Adipocyte (in vitro differentiated cells): ENCODE measurements at regions not wholly inside any gene's neighbourhood (a gene's known extent, or its start where the extent isn't known, plus 50 kb on each side); places are given as distances from the start of the nearest gene placed in this dataset.

ENCODE experiments used
- DNase-seq: peaks from one replicate; pipeline ENCODE4 v3.0.0-alpha.2; 2015; ENCODE audit warnings: low read depth
- H3K27me3 ChIP-seq: replicated peaks from 2 replicates; pipeline ENCODE4 v1.7.0; 2013; ENCODE audit warnings: mild to moderate bottlenecking, low read length, moderate library complexity; ENCODE audit not compliant: control insufficient read depth, insufficient read depth
- H3K36me3 ChIP-seq: 2 replicates; pipeline ENCODE4 v1.7.0; 2013; ENCODE audit warnings: low read length, mild to moderate bottlenecking, moderate library complexity; ENCODE audit not compliant: control insufficient read depth, insufficient read depth, severe bottlenecking
- H3K4me1 ChIP-seq: 2 replicates; pipeline ENCODE4 v1.7.0; 2013; ENCODE audit warnings: mild to moderate bottlenecking, low read length, moderate library complexity; ENCODE audit not compliant: control insufficient read depth, insufficient read depth
- H3K4me3 ChIP-seq: 2 replicates; pipeline ENCODE4 v1.7.0; 2013; ENCODE audit warnings: mild to moderate bottlenecking, low read length, moderate library complexity
- H3K9ac ChIP-seq: 2 replicates; pipeline ENCODE4 v1.7.0; 2013; ENCODE audit warnings: mild to moderate bottlenecking, low read length, moderate library complexity
- H3K9me3 ChIP-seq: 2 replicates; pipeline ENCODE4 v1.7.0; 2013; ENCODE audit warnings: mild to moderate bottlenecking, low read length, moderate library complexity; ENCODE audit not compliant: control insufficient read depth

DNA sequence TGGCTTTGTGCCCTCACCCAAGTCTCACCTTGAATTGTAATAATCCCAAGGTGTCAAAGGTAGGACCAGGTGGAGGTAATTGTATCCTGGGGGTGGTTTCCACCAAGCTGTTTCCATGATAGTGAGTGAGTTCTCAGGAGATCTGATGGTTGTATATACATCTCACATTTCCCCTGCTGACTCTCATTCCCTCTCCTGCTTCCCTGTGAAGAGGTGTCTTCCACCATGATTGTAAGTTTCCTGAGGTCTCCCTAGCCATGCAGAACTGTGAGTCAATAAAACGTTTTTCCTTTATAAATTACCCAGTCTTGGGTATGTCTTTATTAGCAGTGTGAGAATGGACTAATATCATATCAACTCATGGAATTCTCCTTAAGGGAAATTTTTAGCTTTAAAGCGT, 302.6 kb downstream of the LIG4 start:
- no peaks in the 10 kb centered on the region for H3K4me1 ChIP-seq
- no peaks in the 10 kb centered on the region for H3K27me3 ChIP-seq
- DNase-seq: no peak
- H3K9ac ChIP-seq: no peak overlapping the region
- no peak overlapping the region for H3K4me3 ChIP-seq
- H3K9me3 ChIP-seq: no peaks in the 10 kb centered on the region
- no peaks in the 10 kb centered on the region for H3K36me3 ChIP-seq

- no peaks in the 10 kb centered on the region for H3K36me3 ChIP-seq
- H3K27me3 ChIP-seq: no peaks in the 10 kb centered on the region
- DNase-seq: no peak
- no peak overlapping the region for H3K9ac ChIP-seq
- no peaks in the 10 kb centered on the region for H3K4me1 ChIP-seq
- no peaks in the 10 kb centered on the region for H3K9me3 ChIP-seq
- no peak overlapping the region for H3K4me3 ChIP-seq
These were observed 308.1 kb downstream of the LIG4 start for GRCh38 chr13:107907065-107907805.

DNA sequence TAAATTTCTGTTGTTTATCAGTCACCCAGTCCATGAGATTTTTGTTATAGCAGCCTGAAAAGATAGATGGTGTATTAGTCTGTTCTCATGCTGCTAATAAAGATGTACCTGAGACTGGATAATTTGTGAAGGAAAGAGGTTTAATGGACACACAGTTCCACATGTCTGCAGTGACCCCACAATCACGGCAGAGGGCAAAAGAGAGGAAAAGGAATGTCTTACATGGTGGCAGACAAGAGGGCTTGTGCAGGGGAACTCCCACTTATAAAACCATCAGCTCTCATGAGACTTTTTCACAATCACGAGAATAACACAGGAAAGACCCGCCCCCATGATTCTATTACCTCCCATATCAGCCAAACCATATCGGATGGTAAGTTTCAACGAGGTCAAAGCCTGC, 309.2 kb downstream of the LIG4 start:
- Histone ChIP-seq H3K27me3 (no peaks in the 10 kb centered on the region), H3K36me3 (no peaks in the 10 kb centered on the region), H3K4me3 (no peak overlapping the region), H3K9ac (no peak overlapping the region), H3K9me3 (no peaks in the 10 kb centered on the region), H3K4me1 (no peaks in the 10 kb centered on the region)
- DNase-seq: no peak

DNA sequence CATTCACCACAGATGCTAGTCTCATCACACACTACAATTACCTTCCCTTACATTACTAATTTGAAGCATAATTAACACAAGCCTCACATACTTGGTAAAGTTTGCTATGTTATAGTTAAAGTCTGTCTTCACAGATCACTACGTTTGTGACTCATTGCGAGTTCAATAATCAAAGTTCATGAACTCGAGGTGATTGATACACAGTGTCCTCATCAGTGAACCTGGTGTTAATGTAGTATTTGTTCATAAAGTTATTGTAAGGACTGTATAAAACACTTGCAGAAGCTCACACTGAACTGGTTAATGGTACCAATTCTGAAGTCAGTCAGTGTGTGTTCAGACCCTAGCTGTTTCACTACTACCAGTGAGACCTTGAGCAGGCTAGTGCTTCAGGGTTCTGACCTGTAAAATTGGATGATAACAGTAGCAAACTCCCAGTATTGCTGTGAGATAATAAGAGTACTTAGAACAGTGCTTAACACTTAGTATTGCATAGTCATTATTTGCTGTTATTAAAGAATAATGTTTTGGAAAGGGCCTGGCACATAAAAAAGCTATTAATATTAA, 313.3 kb downstream of the LIG4 start:
- no peaks in the 10 kb centered on the region for H3K4me1 ChIP-seq
- H3K9ac ChIP-seq: no peak overlapping the region
- H3K9me3 ChIP-seq: no peaks in the 10 kb centered on the region
- no peaks in the 10 kb centered on the region for H3K27me3 ChIP-seq
- no peaks in the 10 kb centered on the region for H3K36me3 ChIP-seq
- no peak overlapping the region for H3K4me3 ChIP-seq
- no peak for DNase-seq

- Histone ChIP-seq H3K36me3 (no peaks in the 10 kb centered on the region), H3K4me1 (no peaks in the 10 kb centered on the region), H3K27me3 (no peaks in the 10 kb centered on the region), H3K9ac (no peak overlapping the region), H3K4me3 (no peak overlapping the region), H3K9me3 (no peaks in the 10 kb centered on the region)
- no peak for DNase-seq
These were observed 314.1 kb downstream of the LIG4 start for GRCh38 chr13:107901230-107901629.

GRCh38 chr13:107900775-107901174, 314.6 kb downstream of the LIG4 start:
- Histone ChIP-seq H3K4me1 (no peaks in the 10 kb centered on the region), H3K36me3 (no peaks in the 10 kb centered on the region), H3K9ac (no peak overlapping the region), H3K27me3 (no peaks in the 10 kb centered on the region), H3K9me3 (no peaks in the 10 kb centered on the region), H3K4me3 (no peak overlapping the region)
- DNase-seq: peak; percentile 57

- Histone ChIP-seq H3K9ac (no peak overlapping the region), H3K9me3 (no peaks in the 10 kb centered on the region)
- no peak for DNase-seq
These were observed 329.2 kb downstream of the LIG4 start for GRCh38 chr13:107886118-107886517.

GRCh38 chr13:107884564-107884963, 330.8 kb downstream of the LIG4 start:
- Histone ChIP-seq H3K4me1 (no peaks in the 10 kb centered on the region), H3K9ac (no peak overlapping the region), H3K36me3 (no peaks in the 10 kb centered on the region), H3K9me3 (peaks cover 9% of the 10 kb centered on the region), H3K27me3 (no peaks in the 10 kb centered on the region), H3K4me3 (no peak overlapping the region)
- DNase-seq: no peak

More at GRCh38 chr13:107886118-107886517, 329.2 kb downstream of the LIG4 start:
- Histone ChIP-seq H3K4me3 (no peak overlapping the region), H3K36me3 (no peaks in the 10 kb centered on the region), H3K27me3 (no peaks in the 10 kb centered on the region), H3K4me1 (no peaks in the 10 kb centered on the region)

- H3K9ac ChIP-seq: no peak overlapping the region
- peak; percentile 60 for DNase-seq
- H3K4me1 ChIP-seq: no peaks in the 10 kb centered on the region
- H3K4me3 ChIP-seq: no peak overlapping the region
- H3K27me3 ChIP-seq: no peaks in the 10 kb centered on the region
- H3K9me3 ChIP-seq: peaks cover 9% of the 10 kb centered on the region
- H3K36me3 ChIP-seq: no peaks in the 10 kb centered on the region
These were observed 331.7 kb downstream of the LIG4 start for GRCh38 chr13:107883561-107884175.

- Histone ChIP-seq H3K9me3 (peaks cover 9% of the 10 kb centered on the region), H3K4me3 (no peak overlapping the region), H3K36me3 (no peaks in the 10 kb centered on the region), H3K4me1 (no peaks in the 10 kb centered on the region), H3K27me3 (no peaks in the 10 kb centered on the region), H3K9ac (no peak overlapping the region)
- no peak for DNase-seq
These were observed 332.4 kb downstream of the LIG4 start for GRCh38 chr13:107882708-107883560.

DNA sequence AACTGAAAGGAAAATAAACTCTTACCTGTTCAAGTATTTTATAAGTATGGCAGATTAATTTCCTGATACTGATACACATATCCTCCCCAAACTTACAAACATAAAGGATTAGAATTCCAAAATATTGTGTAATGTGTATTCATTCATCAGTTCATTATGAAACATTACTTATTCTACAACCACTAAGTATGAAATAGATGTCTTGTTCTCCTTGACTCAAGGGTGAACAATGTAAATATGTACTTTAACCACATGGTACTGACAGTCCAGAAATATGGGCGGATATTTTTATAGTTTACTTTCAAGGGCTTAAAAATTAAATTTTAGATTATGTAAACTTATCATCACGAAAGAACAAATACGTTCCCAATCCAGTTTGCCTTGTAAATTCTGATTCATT, 334.0 kb downstream of the LIG4 start:
- Histone ChIP-seq H3K4me3 (no peak overlapping the region), H3K36me3 (no peaks in the 10 kb centered on the region), H3K27me3 (no peaks in the 10 kb centered on the region), H3K9me3 (peaks cover 9% of the 10 kb centered on the region), H3K4me1 (no peaks in the 10 kb centered on the region), H3K9ac (no peak overlapping the region)
- peak; percentile 58 for DNase-seq
